Activated gamma-delta T cell treated with anti-CD3 and anti-CD28 coated beads, Interleukin-2, amount 50 U/mL, for 16 hours (primary cell): ENCODE measurements at regions not wholly inside any gene's neighbourhood (a gene's known extent, or its start where the extent isn't known, plus 50 kb on each side); places are given as distances from the start of the nearest gene placed in this dataset.
"Not testable (repeated sequence)": the region's sequence is repeated elsewhere in the genome, so short reads cannot be mapped to it uniquely, and the experiment has no call there.

ENCODE experiments used
- DNase-seq: peaks from one replicate; pipeline ENCODE4 v3.0.0-alpha.2; 2020; ENCODE audit warnings: low read depth

GRCh38 chr6:9704989-9705388 lies 709.9 kb downstream of the TFAP2A start:
- DNase-seq = no peak

- no peak for DNase-seq
These were observed 712.0 kb downstream of the TFAP2A start for GRCh38 chr6:9702914-9703313.

GRCh38 chr6:9699888-9700287 lies 715.0 kb downstream of the TFAP2A start:
- no peak for DNase-seq

GRCh38 chr6:9697263-9697931 lies 717.5 kb downstream of the TFAP2A start:
- no peak for DNase-seq

- no peak for DNase-seq
These were observed 724.5 kb downstream of the TFAP2A start for GRCh38 chr6:9690388-9690787.

GRCh38 chr6:9680727-9681126 lies 734.1 kb downstream of the TFAP2A start:
- not testable (repeated sequence) for DNase-seq

GRCh38 chr6:9675122-9675521 lies 739.8 kb downstream of the TFAP2A start:
- no peak for DNase-seq

- DNase-seq = no peak
These were observed 755.0 kb downstream of the TFAP2A start for GRCh38 chr6:9659848-9660247.

- DNase-seq = no peak
These were observed 756.9 kb downstream of the TFAP2A start for GRCh38 chr6:9657994-9658393.

- DNase-seq = no peak
These were observed 767.3 kb downstream of the TFAP2A start for GRCh38 chr6:9647599-9647998.

- no peak for DNase-seq
These were observed 767.8 kb downstream of the TFAP2A start for GRCh38 chr6:9647071-9647445.

- DNase-seq = no peak
These were observed 768.4 kb downstream of the TFAP2A start for GRCh38 chr6:9646342-9647070.

GRCh38 chr6:9638861-9639260 lies 776.0 kb downstream of the TFAP2A start:
- DNase-seq = no peak

GRCh38 chr6:9634776-9635175 lies 780.1 kb downstream of the TFAP2A start:
- no peak for DNase-seq

GRCh38 chr6:9632026-9632425 lies 782.8 kb downstream of the TFAP2A start:
- DNase-seq = no peak

- DNase-seq = no peak
These were observed 786.1 kb downstream of the TFAP2A start for GRCh38 chr6:9628819-9629218.

GRCh38 chr6:9627916-9628315 lies 787.0 kb downstream of the TFAP2A start:
- DNase-seq = no peak

- no peak for DNase-seq
These were observed 790.9 kb downstream of the TFAP2A start for GRCh38 chr6:9623985-9624384.

- DNase-seq = no peak
These were observed 791.5 kb downstream of the TFAP2A start for GRCh38 chr6:9623228-9623832.

GRCh38 chr6:9621276-9621675 lies 793.6 kb downstream of the TFAP2A start:
- no peak for DNase-seq

GRCh38 chr6:9620687-9621086 lies 794.2 kb downstream of the TFAP2A start:
- DNase-seq = no peak

- DNase-seq = no peak
These were observed 794.6 kb downstream of the TFAP2A start for GRCh38 chr6:9620263-9620662.

GRCh38 chr6:9614778-9615177 lies 800.1 kb downstream of the TFAP2A start:
- DNase-seq = no peak
